GM12891 (cell line): ENCODE measurements at regions not wholly inside any gene's neighbourhood (a gene's known extent, or its start where the extent isn't known, plus 50 kb on each side); places are given as distances from the start of the nearest gene placed in this dataset.

Experiments used
- PAX5 ChIP-seq: IDR thresholded peaks from 2 replicates; pipeline ENCODE4 v1.6.1; 2011; ENCODE audit warnings: low read length, moderate library complexity, mild to moderate bottlenecking; ENCODE audit not compliant: insufficient read depth, severe bottlenecking
- POLR2A ChIP-seq: IDR thresholded peaks from 2 replicates; pipeline ENCODE4 v1.6.1; 2011; ENCODE audit warnings: low read depth, low read length, control low read depth
- POLR2AphosphoS5 ChIP-seq: IDR thresholded peaks from 2 replicates; pipeline ENCODE4 v1.6.1; 2011; ENCODE audit warnings: low read depth, low read length, control low read depth
- TAF1 ChIP-seq: IDR thresholded peaks from 2 replicates; pipeline ENCODE4 v1.6.1; 2011; ENCODE audit warnings: low read depth, low read length, control low read depth

DNA sequence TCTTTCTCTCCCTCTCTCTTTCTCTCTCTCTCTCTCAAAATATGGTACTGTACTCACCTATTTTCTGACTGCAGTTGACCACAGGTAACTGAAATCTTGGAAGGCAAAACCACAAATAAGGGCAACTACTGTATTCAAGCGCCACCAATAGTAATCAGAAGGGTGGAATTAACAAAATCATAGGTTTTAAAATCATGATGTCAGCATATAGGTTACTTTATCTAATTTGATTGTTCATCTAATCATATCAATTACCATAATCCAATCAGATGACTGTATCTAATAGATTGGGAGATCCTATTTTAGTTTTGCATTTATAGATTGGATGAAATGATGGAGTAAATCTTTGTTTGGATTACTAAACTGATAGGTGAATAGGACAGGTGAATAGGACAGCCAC is 155.8 kb upstream of the KITLG start:
- no peak for TF ChIP-seq POLR2A
- no peak for TF ChIP-seq POLR2AphosphoS5
- TF ChIP-seq TAF1: no peak
- no peak for TF ChIP-seq PAX5
